Fibroblast of the aortic adventitia (primary cell): ENCODE measurements at regions not wholly inside any gene's neighbourhood (a gene's known extent, or its start where the extent isn't known, plus 50 kb on each side); places are given as distances from the start of the nearest gene placed in this dataset.

ENCODE experiments used
- DNase-seq: peaks from one replicate; pipeline ENCODE4 v3.0.0-alpha.2; 2010; ENCODE audit warnings: low read depth
- H3K4me3 ChIP-seq: 2 replicates; pipeline ENCODE4 v1.5.1; 2011; ENCODE audit warnings: low read depth, mild to moderate bottlenecking, control low read depth, low read length, moderate library complexity
- TF ChIP-seq, protein P1 (sequence below): IDR thresholded peaks from 2 replicates; pipeline ENCODE4 v1.5.1; 2011; ENCODE audit warnings: mild to moderate bottlenecking, low read length, control low read depth, inconsistent platforms; ENCODE audit not compliant: insufficient read depth

DNA sequence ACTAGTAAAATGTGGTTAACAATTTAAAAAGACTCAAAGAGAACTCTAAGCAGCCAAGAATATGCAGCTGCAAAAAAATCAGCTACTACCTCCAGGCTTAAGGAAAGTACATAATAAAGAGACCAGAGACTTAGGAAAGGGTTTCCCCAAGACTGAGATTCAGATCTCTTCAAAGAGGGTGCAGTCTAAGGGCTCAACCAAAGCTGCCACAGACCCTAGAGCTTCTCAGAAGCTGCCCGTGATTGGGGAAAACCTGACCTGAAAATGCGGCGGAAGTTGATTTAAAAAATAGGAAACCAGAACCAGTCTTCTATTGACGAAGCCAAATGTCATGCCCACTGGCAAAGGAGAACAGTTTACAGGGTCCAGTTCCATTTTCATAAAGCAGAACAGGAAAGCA, 516.8 kb upstream of the MARCKS start:
- no peak overlapping the region for H3K4me3 ChIP-seq
- TF ChIP-seq, protein P1, sequence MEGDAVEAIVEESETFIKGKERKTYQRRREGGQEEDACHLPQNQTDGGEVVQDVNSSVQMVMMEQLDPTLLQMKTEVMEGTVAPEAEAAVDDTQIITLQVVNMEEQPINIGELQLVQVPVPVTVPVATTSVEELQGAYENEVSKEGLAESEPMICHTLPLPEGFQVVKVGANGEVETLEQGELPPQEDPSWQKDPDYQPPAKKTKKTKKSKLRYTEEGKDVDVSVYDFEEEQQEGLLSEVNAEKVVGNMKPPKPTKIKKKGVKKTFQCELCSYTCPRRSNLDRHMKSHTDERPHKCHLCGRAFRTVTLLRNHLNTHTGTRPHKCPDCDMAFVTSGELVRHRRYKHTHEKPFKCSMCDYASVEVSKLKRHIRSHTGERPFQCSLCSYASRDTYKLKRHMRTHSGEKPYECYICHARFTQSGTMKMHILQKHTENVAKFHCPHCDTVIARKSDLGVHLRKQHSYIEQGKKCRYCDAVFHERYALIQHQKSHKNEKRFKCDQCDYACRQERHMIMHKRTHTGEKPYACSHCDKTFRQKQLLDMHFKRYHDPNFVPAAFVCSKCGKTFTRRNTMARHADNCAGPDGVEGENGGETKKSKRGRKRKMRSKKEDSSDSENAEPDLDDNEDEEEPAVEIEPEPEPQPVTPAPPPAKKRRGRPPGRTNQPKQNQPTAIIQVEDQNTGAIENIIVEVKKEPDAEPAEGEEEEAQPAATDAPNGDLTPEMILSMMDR = no peak
- no peak for DNase-seq

DNA sequence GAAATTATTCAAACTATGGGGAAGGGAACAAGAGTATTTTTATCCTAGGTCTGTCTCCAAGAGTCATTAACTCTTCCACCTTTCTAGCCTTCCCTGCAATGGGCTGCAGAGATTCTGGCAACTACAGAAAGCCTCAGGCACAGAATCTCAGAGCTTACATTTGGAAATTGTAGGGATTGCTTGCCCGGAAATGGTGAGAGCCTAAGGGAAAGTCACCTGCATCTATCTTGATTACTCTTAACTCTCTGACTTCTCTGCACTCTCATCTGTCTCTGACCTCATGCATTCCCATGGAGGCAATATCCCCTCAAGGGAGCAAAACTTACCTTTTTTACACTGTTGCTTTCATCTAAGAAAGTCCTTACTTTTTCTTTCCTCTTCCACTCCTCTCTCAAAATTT, 513.2 kb upstream of the MARCKS start:
- TF ChIP-seq, protein P1 = no peak
- H3K4me3 ChIP-seq = no peak overlapping the region
- no peak for DNase-seq

DNA sequence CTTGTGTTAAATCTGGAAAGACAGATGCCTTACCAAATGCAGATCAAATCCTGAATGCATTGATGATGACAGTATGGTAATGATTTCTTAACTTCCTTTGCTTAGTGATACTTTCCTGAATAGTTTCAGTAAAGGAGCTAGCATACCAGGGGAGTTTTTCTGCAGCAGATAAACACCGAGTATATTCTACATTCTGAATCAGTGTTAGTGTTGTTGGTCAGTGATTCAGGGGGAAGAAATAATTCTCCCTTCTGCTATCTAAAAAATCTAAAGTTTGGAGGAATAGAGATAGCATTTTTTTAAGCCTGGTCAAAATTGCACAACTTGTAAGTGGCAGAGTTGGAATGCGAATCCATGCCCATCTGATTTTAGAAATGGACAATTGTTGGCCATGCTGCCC, 512.2 kb upstream of the MARCKS start:
- DNase-seq = peak; percentile 43
- TF ChIP-seq, protein P1 = no peak
- H3K4me3 ChIP-seq = no peak overlapping the region

DNA sequence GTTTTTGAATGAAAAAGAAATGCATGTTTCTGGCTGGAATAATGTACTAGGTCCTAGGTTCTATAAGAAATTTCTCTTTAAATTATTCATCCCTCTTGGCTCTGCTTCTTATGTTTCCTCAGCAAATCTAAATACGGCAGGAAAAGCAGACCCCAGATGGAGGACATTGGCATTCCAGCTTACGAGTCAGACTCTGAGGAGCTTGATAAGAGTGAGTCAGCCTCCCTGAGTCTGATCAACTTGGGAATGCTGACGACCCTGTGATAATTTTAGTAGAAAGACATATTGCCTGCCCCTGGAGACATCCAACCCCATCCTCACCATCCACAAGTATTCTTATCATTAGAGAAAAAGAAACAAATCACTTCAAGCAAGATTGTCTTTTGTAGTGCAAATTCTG, 509.7 kb upstream of the MARCKS start:
- TF ChIP-seq, protein P1 = no peak
- peak; percentile 70 for DNase-seq
- H3K4me3 ChIP-seq = no peak overlapping the region

DNA sequence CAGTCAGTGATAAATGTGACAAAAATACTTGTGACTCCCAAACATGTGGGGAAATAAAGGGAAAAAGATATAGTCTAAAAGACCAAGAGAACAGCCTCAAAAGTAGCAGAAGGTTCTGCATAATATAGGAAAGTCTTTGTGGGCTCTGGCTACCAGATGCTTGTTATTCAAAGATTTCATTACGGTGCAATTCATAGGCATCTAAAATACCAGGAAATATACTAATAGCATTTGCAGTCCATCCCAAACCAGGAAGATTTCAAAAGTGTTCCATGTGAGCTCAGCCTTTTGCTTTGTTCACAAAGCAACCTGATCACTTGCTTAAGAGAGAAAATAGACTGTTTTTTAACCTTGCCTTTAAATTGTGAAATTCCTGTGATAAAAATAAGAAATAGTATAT, 506.7 kb upstream of the MARCKS start:
- TF ChIP-seq, protein P1 = no peak
- DNase-seq = peak; percentile 54
- H3K4me3 ChIP-seq = no peak overlapping the region

DNA sequence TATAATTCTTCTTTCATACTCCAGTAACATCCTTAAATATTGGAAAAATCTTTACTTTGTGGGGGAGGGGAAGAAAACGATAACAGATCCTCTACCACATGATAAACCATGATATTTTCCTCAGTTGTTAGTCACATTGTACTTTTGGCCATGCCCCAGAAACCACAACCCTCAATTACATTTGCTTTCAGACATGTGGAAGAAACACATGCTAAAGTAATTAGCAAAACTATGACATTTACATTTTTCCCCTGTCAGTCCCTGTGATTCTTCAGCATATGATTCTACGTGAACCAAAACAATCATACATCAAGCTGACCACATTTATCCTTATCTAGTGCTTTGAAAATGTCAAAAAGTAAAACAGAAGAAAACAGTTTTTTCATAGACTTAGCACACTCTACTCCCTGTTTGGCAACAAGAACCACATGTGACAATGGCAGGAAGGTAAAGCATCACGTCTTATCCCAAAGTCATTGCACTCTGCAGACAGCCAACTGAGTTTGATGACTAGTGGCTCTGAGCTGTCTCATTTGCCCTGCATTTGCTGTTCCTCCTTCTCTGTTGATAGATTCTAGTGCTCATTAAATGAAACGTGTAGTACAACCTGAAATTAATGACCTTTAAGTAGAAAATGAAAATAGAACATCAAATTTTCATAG, 505.8 kb upstream of the MARCKS start:
- DNase-seq = peak; percentile 88
- TF ChIP-seq, protein P1 = no peak
- H3K4me3 ChIP-seq = no peak overlapping the region
